GM12878 (cell line): ENCODE measurements at regions not wholly inside any gene's neighbourhood (a gene's known extent, or its start where the extent isn't known, plus 50 kb on each side); places are given as distances from the start of the nearest gene placed in this dataset.

Experiments
- BMI1 ChIP-seq: fragments of 450-650 bp; IDR thresholded peaks from 2 replicates; pipeline ENCODE4 v1.6.1; 2016; ENCODE audit warnings: mild to moderate bottlenecking, moderate library complexity, borderline replicate concordance
- CEBPB ChIP-seq, 2 experiments: fragments of 150-350 bp in 1 of 2; IDR thresholded peaks; 2 replicates each; pipeline ENCODE4 v1.6.1; 2012 to 2014; ENCODE audit warnings: low read depth in 2 of 2, low read length in 2 of 2, borderline replicate concordance in 1 of 2, inconsistent platforms in 1 of 2
- CTCF ChIP-seq, 3 experiments: IDR thresholded peaks in 2 of 3; conservative IDR thresholded peaks in 1 of 3; 2 replicates each; pipeline ENCODE4 v1.5.1; 2011; ENCODE audit warnings: low read depth in 3 of 3, low read length in 3 of 3, mild to moderate bottlenecking in 3 of 3, control low read depth in 2 of 3, moderate library complexity in 2 of 3, inconsistent platforms in 1 of 3, mixed read lengths in 1 of 3; ENCODE audit not compliant: control insufficient read depth in 2 of 3, insufficient read depth in 1 of 3; ENCODE audit errors: extremely low read depth in 1 of 3
- MLLT1 ChIP-seq: fragments of 450-650 bp; IDR thresholded peaks from 2 replicates; pipeline ENCODE4 v1.6.1; 2016; ENCODE audit warnings: mild to moderate bottlenecking
- MXI1 ChIP-seq: fragments of 150-350 bp; IDR thresholded peaks from 2 replicates; pipeline ENCODE4 v1.6.1; 2011; ENCODE audit warnings: low read depth, mild to moderate bottlenecking, inconsistent platforms, low read length, improper control_type of control experiment
- NR2C2 ChIP-seq: IDR thresholded peaks from 2 replicates; pipeline ENCODE4 v1.6.1; 2011; ENCODE audit warnings: borderline replicate concordance, low read depth; ENCODE audit not compliant: control insufficient read depth, insufficient read length
- POLR2A ChIP-seq: IDR thresholded peaks from 2 replicates; pipeline ENCODE4 v1.6.1; 2011; ENCODE audit warnings: low read depth, mild to moderate bottlenecking, low read length
- POLR2AphosphoS2 ChIP-seq: IDR thresholded peaks from 2 replicates; pipeline ENCODE4 v1.6.1; 2011; ENCODE audit warnings: low read depth, mild to moderate bottlenecking, low read length, improper control_type of control experiment, moderate library complexity
- SMARCA5 ChIP-seq: fragments of 450-650 bp; IDR thresholded peaks from 2 replicates; pipeline ENCODE4 v1.6.1; 2017; ENCODE audit warnings: mild to moderate bottlenecking
- SP1 ChIP-seq: IDR thresholded peaks from one replicate; pipeline ENCODE4 v1.6.1; 2011; ENCODE audit warnings: low read depth, low read length
- USF2 ChIP-seq: IDR thresholded peaks from 2 replicates; pipeline ENCODE4 v1.6.1; 2011; ENCODE audit warnings: low read depth, low read length, improper control_type of control experiment, borderline replicate concordance
- ZBTB11 ChIP-seq: fragments of 450-650 bp; formaldehyde crosslinking; IDR thresholded peaks from 2 replicates; pipeline ENCODE4 v1.5.0; 2022; ENCODE audit warnings: mild to moderate bottlenecking, missing genetic modification characterization

GRCh38 chr3:3516384-3516783 lies 282.8 kb upstream of the LRRN1 start:
- TF ChIP-seq MXI1, result no peak
- TF ChIP-seq POLR2A, result no peak
- TF ChIP-seq SP1, result no peak
- TF ChIP-seq POLR2AphosphoS2, result no peak
- no peak for TF ChIP-seq USF2
- no peak for TF ChIP-seq SMARCA5
- TF ChIP-seq MLLT1, result no peak
- no peak for TF ChIP-seq BMI1
- TF ChIP-seq CEBPB (IDR thresholded peaks at IDR 0.05; ENCODE audit: borderline replicate concordance in 1 of 2, low read depth in 2 of 2, low read length in 2 of 2), result no peak
- TF ChIP-seq CTCF (IDR thresholded peaks at IDR 0.05 in 2 of 3, conservative IDR thresholded peaks at IDR 0.05 in 1 of 3; ENCODE audit: control insufficient read depth in 2 of 3, extremely low read depth in 1 of 3, insufficient read depth in 1 of 3, low read depth in 3 of 3, low read length in 3 of 3), result no peak
- TF ChIP-seq ZBTB11 (CRISPR knock-in tag), result no peak
- TF ChIP-seq NR2C2, result no peak
